ENCODE measurements at regions not wholly inside any gene's neighbourhood (a gene's known extent, or its start where the extent isn't known, plus 50 kb on each side); places are given as distances from the start of the nearest gene placed in this dataset.

DNA sequence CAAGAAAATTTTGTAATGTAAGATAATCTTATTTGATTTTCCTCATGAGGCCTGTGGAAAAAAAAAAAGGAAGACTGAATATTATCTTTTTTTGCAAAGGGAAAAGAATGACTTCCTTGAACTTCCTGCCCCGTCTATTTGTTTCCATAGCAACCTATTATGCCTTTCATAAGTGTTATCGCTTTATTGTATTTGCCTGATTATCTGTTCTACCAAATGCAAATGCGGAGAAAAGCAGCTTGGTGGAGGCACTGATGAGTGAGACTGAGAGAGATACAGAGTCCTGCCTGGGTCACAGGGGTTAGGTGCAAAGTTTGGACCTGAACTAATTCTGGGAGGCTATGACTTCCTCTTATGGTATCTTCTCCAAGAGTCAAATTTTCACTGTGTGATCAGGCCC, 334.0 kb upstream of the KCNMB2 start:
- no peak for TF ChIP-seq TCF12 (IDR thresholded peaks at IDR 0.05)
- TF ChIP-seq TCF12 (CRISPR knock-in tag; IDR thresholded peaks at IDR 0.05), result no peak
- no peak for TF ChIP-seq POLR2AphosphoS5 (IDR thresholded peaks at IDR 0.05; ENCODE audit: low read depth, low read length)
- no peak for TF ChIP-seq STAT5B (CRISPR knock-in tag; IDR thresholded peaks at IDR 0.05)
- no peak for TF ChIP-seq ZZZ3 (CRISPR knock-in tag; IDR thresholded peaks at IDR 0.05; ENCODE audit: borderline replicate concordance)
- TF ChIP-seq, protein P1, sequence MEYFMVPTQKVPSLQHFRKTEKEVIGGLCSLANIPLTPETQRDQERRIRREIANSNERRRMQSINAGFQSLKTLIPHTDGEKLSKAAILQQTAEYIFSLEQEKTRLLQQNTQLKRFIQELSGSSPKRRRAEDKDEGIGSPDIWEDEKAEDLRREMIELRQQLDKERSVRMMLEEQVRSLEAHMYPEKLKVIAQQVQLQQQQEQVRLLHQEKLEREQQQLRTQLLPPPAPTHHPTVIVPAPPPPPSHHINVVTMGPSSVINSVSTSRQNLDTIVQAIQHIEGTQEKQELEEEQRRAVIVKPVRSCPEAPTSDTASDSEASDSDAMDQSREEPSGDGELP (IDR thresholded peaks at IDR 0.05; ENCODE audit: borderline replicate concordance, low read depth), result no peak
- TF ChIP-seq POLR2AphosphoS2 (IDR thresholded peaks at IDR 0.05; ENCODE audit: low read depth, low read length), result no peak
- TF ChIP-seq ZNF670 (CRISPR knock-in tag; IDR thresholded peaks at IDR 0.05; ENCODE audit: borderline replicate concordance), result no peak
- no peak for TF ChIP-seq TBP (CRISPR knock-in tag; IDR thresholded peaks at IDR 0.05)
- TF ChIP-seq, protein P2, sequence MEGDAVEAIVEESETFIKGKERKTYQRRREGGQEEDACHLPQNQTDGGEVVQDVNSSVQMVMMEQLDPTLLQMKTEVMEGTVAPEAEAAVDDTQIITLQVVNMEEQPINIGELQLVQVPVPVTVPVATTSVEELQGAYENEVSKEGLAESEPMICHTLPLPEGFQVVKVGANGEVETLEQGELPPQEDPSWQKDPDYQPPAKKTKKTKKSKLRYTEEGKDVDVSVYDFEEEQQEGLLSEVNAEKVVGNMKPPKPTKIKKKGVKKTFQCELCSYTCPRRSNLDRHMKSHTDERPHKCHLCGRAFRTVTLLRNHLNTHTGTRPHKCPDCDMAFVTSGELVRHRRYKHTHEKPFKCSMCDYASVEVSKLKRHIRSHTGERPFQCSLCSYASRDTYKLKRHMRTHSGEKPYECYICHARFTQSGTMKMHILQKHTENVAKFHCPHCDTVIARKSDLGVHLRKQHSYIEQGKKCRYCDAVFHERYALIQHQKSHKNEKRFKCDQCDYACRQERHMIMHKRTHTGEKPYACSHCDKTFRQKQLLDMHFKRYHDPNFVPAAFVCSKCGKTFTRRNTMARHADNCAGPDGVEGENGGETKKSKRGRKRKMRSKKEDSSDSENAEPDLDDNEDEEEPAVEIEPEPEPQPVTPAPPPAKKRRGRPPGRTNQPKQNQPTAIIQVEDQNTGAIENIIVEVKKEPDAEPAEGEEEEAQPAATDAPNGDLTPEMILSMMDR (CRISPR knock-in tag; IDR thresholded peaks at IDR 0.05), result no peak
- TF ChIP-seq, protein P3, sequence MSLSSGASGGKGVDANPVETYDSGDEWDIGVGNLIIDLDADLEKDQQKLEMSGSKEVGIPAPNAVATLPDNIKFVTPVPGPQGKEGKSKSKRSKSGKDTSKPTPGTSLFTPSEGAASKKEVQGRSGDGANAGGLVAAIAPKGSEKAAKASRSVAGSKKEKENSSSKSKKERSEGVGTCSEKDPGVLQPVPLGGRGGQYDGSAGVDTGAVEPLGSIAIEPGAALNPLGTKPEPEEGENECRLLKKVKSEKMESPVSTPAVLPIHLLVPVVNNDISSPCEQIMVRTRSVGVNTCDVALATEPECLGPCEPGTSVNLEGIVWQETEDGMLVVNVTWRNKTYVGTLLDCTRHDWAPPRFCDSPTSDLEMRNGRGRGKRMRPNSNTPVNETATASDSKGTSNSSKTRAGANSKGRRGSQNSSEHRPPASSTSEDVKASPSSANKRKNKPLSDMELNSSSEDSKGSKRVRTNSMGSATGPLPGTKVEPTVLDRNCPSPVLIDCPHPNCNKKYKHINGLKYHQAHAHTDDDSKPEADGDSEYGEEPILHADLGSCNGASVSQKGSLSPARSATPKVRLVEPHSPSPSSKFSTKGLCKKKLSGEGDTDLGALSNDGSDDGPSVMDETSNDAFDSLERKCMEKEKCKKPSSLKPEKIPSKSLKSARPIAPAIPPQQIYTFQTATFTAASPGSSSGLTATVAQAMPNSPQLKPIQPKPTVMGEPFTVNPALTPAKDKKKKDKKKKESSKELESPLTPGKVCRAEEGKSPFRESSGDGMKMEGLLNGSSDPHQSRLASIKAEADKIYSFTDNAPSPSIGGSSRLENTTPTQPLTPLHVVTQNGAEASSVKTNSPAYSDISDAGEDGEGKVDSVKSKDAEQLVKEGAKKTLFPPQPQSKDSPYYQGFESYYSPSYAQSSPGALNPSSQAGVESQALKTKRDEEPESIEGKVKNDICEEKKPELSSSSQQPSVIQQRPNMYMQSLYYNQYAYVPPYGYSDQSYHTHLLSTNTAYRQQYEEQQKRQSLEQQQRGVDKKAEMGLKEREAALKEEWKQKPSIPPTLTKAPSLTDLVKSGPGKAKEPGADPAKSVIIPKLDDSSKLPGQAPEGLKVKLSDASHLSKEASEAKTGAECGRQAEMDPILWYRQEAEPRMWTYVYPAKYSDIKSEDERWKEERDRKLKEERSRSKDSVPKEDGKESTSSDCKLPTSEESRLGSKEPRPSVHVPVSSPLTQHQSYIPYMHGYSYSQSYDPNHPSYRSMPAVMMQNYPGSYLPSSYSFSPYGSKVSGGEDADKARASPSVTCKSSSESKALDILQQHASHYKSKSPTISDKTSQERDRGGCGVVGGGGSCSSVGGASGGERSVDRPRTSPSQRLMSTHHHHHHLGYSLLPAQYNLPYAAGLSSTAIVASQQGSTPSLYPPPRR (CRISPR knock-in tag; IDR thresholded peaks at IDR 0.05; ENCODE audit: borderline replicate concordance), result no peak
- no peak for TF ChIP-seq EZH2 (conservative IDR thresholded peaks at IDR 0.05; ENCODE audit: low read depth, low read length)
